HCT116 (cell line): ENCODE measurements at regions not wholly inside any gene's neighbourhood (a gene's known extent, or its start where the extent isn't known, plus 50 kb on each side); places are given as distances from the start of the nearest gene placed in this dataset.

Experiments
- ATAC-seq: fragments of 200-7000 bp; cut with Tn5 transposase; 2 replicates; pipeline ENCODE4 v1.9.1; 2020; ENCODE audit warnings: mild to moderate bottlenecking, moderate library complexity
- BruUV-seq: library from RNA; stranded (reverse); fragments of 400-500 nt; replicated peaks from 2 replicates; lab custom pipeline; 2021; lab: Mats Ljungman, UMichigan
- CTCF ChIA-PET: fragments of 300-600 bp; sonication (Branson Sonifier 250); formaldehyde crosslinking; loops from one replicate; lab custom pipeline; 2021; ENCODE audit warnings: antibody characterized with exemption; lab: Charles Lee
- POLR2A ChIA-PET: fragments of 300-600, 350-600 bp; sonication (Branson Sonifier 250); formaldehyde crosslinking; loops from one replicate; lab custom pipeline; 2021; ENCODE audit warnings: antibody characterized with exemption; lab: Charles Lee
- RAD21 ChIA-PET, 2 experiments: fragments of 300-600 bp; sonication (Branson Sonifier 250); formaldehyde crosslinking; loops; one replicate each; lab custom pipeline; 2023; ENCODE audit warnings: low total read pairs in 2 of 2; ENCODE audit not compliant: uncharacterized antibody in 2 of 2, unreplicated experiment in 2 of 2, low non-redundant PET in 1 of 2; lab: Charles Lee
- DNase-seq: peaks from one replicate; pipeline ENCODE4 v3.0.0-alpha.2; 2010; ENCODE audit warnings: low read depth, low spot score
- H2AFZ ChIP-seq: fragments of 200-600 bp; shearing (Covaris generic), sonication (generic); 2 replicates; pipeline ENCODE4 v1.6.1; 2017; ENCODE audit warnings: low read depth, mixed run types, mixed read lengths, antibody characterized with exemption, low read length; ENCODE audit not compliant: poor library complexity, severe bottlenecking
- H3K27ac ChIP-seq: 2 replicates; pipeline ENCODE4 v1.5.1; 2012; ENCODE audit warnings: low read depth, low read length
- H3K27me3 ChIP-seq: fragments of 200-600 bp; sonication (generic); 2 replicates; pipeline ENCODE4 v1.6.1; 2016; ENCODE audit warnings: mixed run types, low read length, mixed read lengths; ENCODE audit not compliant: insufficient read depth
- H3K36me3 ChIP-seq, 2 experiments: fragments of 200-500 bp in 1 of 2; fragments of 200-600 bp in 1 of 2; sonication (Bioruptor generic) in 1 of 2; sonication (generic) in 1 of 2; 2 replicates each; pipeline versions ENCODE4 v1.5.1 to v1.6.1; 2014 to 2016; ENCODE audit warnings: low read length in 2 of 2, inconsistent platforms in 1 of 2, mixed read lengths in 1 of 2, mixed run types in 1 of 2; ENCODE audit not compliant: insufficient read depth in 2 of 2, control insufficient read depth in 1 of 2
- H3K4me1 ChIP-seq, 2 experiments: fragments of 200-600 bp in 1 of 2; sonication (generic) in 1 of 2; 2 replicates each; pipeline versions ENCODE4 v1.5.1 to v1.6.1; 2012 to 2017; ENCODE audit warnings: low read length in 2 of 2, inconsistent platforms in 1 of 2, mild to moderate bottlenecking in 1 of 2, mixed read lengths in 1 of 2, mixed run types in 1 of 2, moderate library complexity in 1 of 2; ENCODE audit not compliant: insufficient read depth in 2 of 2, control insufficient read depth in 1 of 2
- H3K4me2 ChIP-seq: fragments of 200-600 bp; sonication (generic); 2 replicates; pipeline ENCODE4 v1.6.1; 2017; ENCODE audit warnings: mixed run types, low read length, mixed read lengths
- H3K4me3 ChIP-seq, 2 experiments: fragments of 200-600 bp in 1 of 2; sonication (generic) in 1 of 2; replicated peaks in 1 of 2; 2 replicates each; pipeline ENCODE4 v1.5.1; 2011 to 2016; ENCODE audit warnings: low read length in 2 of 2, control low read depth in 1 of 2, low read depth in 1 of 2, mild to moderate bottlenecking in 1 of 2, mixed read lengths in 1 of 2, mixed run types in 1 of 2
- H3K79me2 ChIP-seq: fragments of 200-600 bp; sonication (generic); 2 replicates; pipeline ENCODE4 v1.6.1; 2017; ENCODE audit warnings: mild to moderate bottlenecking, mixed run types, low read length, moderate library complexity, mixed read lengths; ENCODE audit not compliant: insufficient read depth
- H3K9ac ChIP-seq: fragments of 200-600 bp; sonication (generic); 2 replicates; pipeline ENCODE4 v1.6.1; 2016; ENCODE audit warnings: low read length, mixed read lengths
- H3K9me2 ChIP-seq: fragments of 200-600 bp; sonication (generic), shearing (Covaris generic); 2 replicates; pipeline ENCODE4 v1.6.1; 2017; ENCODE audit warnings: mixed run types, mild to moderate bottlenecking, moderate library complexity; ENCODE audit not compliant: insufficient read depth
- H3K9me3 ChIP-seq, 2 experiments: fragments of 200-500 bp in 1 of 2; fragments of 200-600 bp in 1 of 2; sonication (Bioruptor generic) in 1 of 2; sonication (generic) in 1 of 2; 2 replicates each; pipeline ENCODE4 v1.6.1; 2014 to 2017; ENCODE audit warnings: low read length in 2 of 2, mixed read lengths in 2 of 2, inconsistent platforms in 1 of 2, low read depth in 1 of 2, mild to moderate bottlenecking in 1 of 2, mixed run types in 1 of 2, moderate library complexity in 1 of 2; ENCODE audit not compliant: control insufficient read depth in 1 of 2, insufficient read depth in 1 of 2
- H4K20me1 ChIP-seq: fragments of 200-600 bp; sonication (generic), shearing (Covaris generic); 2 replicates; pipeline ENCODE4 v1.6.1; 2017; ENCODE audit warnings: mixed run types, mild to moderate bottlenecking, moderate library complexity; ENCODE audit not compliant: insufficient read depth
- ATF3 ChIP-seq: IDR thresholded peaks from 2 replicates; pipeline ENCODE4 v1.6.1; 2012
- CBX3 ChIP-seq: IDR thresholded peaks from 2 replicates; pipeline ENCODE4 v1.6.1; 2012; ENCODE audit warnings: low read depth
- CEBPB ChIP-seq: IDR thresholded peaks from 2 replicates; pipeline ENCODE4 v1.6.1; 2012; ENCODE audit warnings: low read depth
- EGR1 ChIP-seq: IDR thresholded peaks from 2 replicates; pipeline ENCODE4 v1.6.1; 2012; ENCODE audit warnings: low read depth
- ELF1 ChIP-seq: IDR thresholded peaks from 2 replicates; pipeline ENCODE4 v1.6.1; 2012; ENCODE audit warnings: low read depth, borderline replicate concordance
- EZH2 ChIP-seq: fragments of 200-600 bp; sonication (generic); IDR thresholded peaks from 2 replicates; pipeline ENCODE4 v1.6.1; 2017; ENCODE audit warnings: antibody characterized with exemption, mixed run types
- FOSL1 ChIP-seq: IDR thresholded peaks from 2 replicates; pipeline ENCODE4 v1.6.1; 2012; ENCODE audit warnings: low read depth
- MAX ChIP-seq: IDR thresholded peaks from 2 replicates; pipeline ENCODE4 v1.6.1; 2012
- POLR2A ChIP-seq: IDR thresholded peaks from 2 replicates; pipeline ENCODE4 v1.7.0; 2011; ENCODE audit warnings: borderline replicate concordance; ENCODE audit not compliant: insufficient read depth, insufficient read length; ENCODE audit errors: extremely low read depth
- POLR2AphosphoS5 ChIP-seq: IDR thresholded peaks from 2 replicates; pipeline ENCODE4 v1.6.1; 2011; ENCODE audit warnings: mild to moderate bottlenecking, low read depth, low read length, moderate library complexity
- SIN3A ChIP-seq: IDR thresholded peaks from 2 replicates; pipeline ENCODE4 v1.6.1; 2012; ENCODE audit warnings: low read depth
- SP1 ChIP-seq: IDR thresholded peaks from 2 replicates; pipeline ENCODE4 v1.6.1; 2012; ENCODE audit warnings: low read depth
- SRF ChIP-seq: IDR thresholded peaks from 2 replicates; pipeline ENCODE4 v1.6.1; 2012; ENCODE audit warnings: low read depth
- intact Hi-C: fragments of 100-400 bp; cut with micrococcal nuclease; formaldehyde crosslinking; loops from 2 replicates; pipeline ENCODE4 v1.10.0; 2022

- TF ChIP-seq ELF1 (no peak), POLR2A (no peak), MAX (no peak), SIN3A (no peak), SRF (no peak), EZH2 (no peak), EGR1 (no peak)
Observed at GRCh38 chrX:43467608-43468234, 188.4 kb upstream of the MAOA start (continued).

- CTCF ChIA-PET, result no interaction called here
Observed at GRCh38 chrX:43469391-43470054, 186.6 kb upstream of the MAOA start.

More at GRCh38 chrX:43469391-43470054, 186.6 kb upstream of the MAOA start:
- Histone ChIP-seq H3K4me2 (no peak overlapping the region), H3K4me1 (peaks cover 0 to 4% of the 10 kb centered on the region in 2 experiments; a peak in 2 of 4 replicates), H3K36me3 (no peaks in the 10 kb centered on the region), H4K20me1 (no peaks in the 10 kb centered on the region), H3K27ac (no peak overlapping the region), H3K4me3 (no peak overlapping the region), H2AFZ (no peak overlapping the region), H3K9ac (no peak overlapping the region), H3K9me2 (no peaks in the 10 kb centered on the region), H3K79me2 (no peaks in the 10 kb centered on the region), H3K9me3 (no peaks in the 10 kb centered on the region), H3K27me3 (no peaks in the 10 kb centered on the region)
- intact Hi-C loops, result no loop called here
- TF ChIP-seq SP1, result no peak
- TF ChIP-seq CEBPB, result no peak
- TF ChIP-seq EZH2, result no peak
- TF ChIP-seq POLR2AphosphoS5, result no peak
- TF ChIP-seq SRF, result no peak
- TF ChIP-seq FOSL1, result no peak
- TF ChIP-seq ATF3, result no peak
- TF ChIP-seq CBX3, result no peak
- no peak for ATAC-seq
- no TSS peak for BruUV-seq
- ChIA-PET RAD21 (no interaction called here), POLR2A (no interaction called here)
- no peak for DNase-seq
